HG02852 (cell line): ENCODE measurements at regions not wholly inside any gene's neighbourhood (a gene's known extent, or its start where the extent isn't known, plus 50 kb on each side); places are given as distances from the start of the nearest gene placed in this dataset.

Experiments used
- ATAC-seq: cut with Tn5 transposase; IDR thresholded peaks from one replicate; pipeline ENCODE4 v1.9.1; 2021; ENCODE audit warnings: mild to moderate bottlenecking, moderate library complexity; ENCODE audit not compliant: unreplicated experiment

DNA sequence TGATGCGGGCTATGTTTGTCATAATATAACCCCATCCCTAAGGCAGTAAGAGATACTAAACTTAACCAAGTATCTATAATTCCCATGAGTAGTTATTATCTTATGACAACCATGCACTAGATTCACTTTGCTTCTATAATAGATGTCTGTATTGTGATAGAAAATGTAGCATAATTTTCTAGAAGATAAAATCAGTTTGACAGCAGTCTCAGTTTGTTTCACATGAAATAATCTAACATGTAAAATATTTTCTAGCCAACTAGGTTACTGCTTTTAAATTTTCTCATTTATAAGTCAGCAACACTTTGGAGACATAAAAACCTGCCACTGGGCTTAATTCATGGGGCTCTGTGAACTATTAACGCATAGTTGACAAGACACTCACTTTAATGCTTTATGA is 1410.7 kb upstream of the ATXN8OS start:
- ATAC-seq: no peak

DNA sequence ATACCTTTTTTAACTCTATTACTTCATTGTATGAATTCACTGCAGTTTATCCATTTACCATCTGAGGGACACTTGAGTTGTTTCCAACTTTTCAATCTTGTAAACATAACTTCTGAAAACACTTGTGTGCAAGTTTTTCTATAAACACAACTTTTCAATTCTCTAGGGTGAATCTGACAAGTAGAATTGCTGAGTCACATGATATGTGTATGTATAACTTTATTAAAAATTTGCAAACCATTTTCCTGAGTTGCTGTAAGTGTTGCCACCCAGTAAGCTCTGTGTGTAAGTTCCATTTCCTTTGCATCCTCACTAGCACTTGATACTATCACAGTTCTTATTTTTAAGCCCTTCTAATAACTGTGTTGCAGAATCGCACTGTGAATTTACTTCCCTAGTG is 1415.6 kb upstream of the ATXN8OS start:
- no peak for ATAC-seq

DNA sequence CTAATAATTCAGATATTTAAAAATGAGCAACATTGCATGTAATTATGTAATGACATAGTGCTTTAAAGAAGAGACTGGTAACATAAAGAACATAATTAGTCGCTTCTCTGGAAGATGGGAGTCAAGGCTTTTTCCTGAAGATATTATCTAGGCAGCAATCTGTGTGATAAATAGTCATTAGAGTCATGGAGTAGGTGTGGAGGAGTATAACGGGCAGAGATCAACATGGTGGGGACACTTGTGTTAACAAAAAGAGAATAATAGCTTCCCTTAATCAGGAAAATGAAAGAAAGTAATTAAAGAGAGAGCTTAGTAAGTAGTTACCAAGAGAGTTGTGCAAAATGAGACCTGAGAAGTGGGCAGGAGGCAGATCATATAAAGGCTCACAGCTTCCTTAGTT is 1417.1 kb upstream of the ATXN8OS start:
- ATAC-seq: no peak

DNA sequence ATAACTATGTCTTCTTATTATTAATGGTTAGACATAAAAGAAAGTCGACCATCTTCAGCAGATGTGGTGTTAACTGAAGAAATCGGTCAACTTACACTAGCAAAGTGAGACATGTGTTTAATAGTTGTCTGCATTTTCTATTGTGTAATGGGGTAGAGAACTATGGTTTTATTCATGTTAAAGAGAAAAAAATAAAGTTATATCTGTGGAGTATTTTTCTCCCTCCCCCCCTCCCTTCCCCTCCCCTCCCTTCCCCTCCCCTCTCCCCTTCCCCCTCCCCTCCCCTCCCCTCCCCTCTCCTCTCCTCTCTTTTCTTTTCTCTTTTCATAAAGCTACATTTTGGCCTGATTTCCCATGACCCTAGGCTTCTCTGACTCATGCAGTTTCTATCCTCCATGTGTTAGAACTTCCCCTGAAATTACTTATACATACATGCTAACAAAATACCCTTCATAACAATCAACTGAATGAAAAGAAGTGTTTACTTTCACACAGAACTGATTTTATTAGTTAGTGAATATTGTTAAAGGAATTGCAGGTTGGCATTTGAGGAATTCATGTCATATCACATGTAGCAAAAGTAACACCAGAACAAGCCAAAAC is 1431.0 kb upstream of the ATXN8OS start:
- ATAC-seq: no peak

DNA sequence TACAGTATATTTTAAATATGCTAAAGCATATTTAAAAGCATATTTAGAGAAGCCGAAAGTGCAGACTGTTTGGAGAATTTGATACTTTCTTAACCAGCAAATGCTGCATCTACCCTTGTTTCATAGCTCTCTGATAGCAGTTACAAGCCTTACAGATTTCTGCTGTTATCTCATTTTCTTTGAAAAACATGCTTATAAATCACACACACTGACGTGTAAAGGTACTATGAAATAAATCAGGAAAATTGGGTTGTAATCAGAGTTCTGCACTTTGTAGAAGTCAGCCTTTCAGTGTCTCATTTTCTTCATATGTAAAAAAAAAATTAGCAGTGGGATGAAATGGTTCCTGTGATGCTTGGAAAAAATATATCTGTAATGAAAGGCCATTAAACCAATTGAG is 1432.4 kb upstream of the ATXN8OS start:
- no peak for ATAC-seq

DNA sequence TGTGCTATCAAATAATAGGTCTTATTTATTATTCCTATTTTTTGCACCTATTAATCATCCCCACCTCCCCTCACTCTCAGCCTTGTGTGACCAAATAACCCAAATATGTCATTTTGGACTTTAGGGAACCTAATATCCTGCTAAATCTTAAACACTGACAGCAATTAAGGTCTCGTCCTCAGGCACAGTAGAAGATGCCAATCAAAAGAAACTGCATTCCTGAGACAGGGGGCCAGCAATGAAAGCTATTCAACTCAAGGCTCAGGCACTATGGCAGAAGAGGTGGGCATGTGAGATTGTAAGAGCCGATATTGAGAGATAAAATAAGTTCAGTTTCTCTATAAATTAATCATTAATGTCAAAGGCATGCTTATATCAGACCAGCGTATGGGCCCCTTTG is 1437.7 kb upstream of the PCDH9 start:
- no peak for ATAC-seq

DNA sequence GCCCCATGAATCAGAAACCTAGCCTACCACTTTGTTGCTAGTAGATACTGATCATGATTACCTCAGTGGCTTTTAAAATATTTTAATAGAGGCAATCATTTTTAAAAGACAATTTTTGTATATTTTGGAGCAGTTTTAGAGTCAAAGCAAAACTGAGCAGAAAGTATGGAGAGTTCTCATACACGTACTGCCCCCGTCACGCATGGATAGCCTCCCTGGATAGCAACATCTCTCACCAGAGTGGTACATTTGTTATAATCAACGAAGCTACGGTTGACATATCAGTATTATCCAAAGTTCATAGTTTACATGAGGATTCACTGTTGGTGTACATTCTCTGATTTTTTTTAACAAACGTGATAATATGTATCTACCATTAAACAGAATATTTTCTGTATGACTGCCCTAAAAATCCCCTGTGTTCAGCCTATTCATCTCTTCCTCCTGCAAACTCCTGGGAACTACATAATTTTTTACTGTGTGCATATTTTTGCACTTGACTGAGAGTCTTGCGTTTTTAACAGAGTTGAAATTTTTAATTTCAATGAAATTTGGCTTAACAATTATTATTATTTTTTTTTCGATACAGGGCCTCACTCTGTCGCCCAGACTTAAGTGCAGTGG is 1436.8 kb upstream of the PCDH9 start:
- ATAC-seq: peak; percentile 64

DNA sequence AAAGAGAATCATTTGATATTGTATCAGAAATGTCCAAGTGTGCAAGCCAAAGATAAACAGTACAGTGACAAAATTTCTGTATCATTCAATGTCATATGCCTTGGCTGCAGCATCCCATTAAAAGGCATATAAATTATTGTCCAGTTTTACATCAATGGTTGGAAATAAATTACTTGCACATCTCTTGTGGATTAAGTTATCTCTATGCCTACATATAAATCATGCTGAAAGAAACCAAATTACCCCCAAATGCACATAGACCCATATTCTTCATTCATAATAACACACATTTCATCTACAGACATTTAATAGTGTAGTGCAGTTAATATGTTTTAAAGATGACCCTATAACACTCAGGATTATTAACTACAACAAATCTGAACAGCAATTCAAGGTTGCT is 1415.7 kb upstream of the PCDH9 start:
- ATAC-seq: no peak

DNA sequence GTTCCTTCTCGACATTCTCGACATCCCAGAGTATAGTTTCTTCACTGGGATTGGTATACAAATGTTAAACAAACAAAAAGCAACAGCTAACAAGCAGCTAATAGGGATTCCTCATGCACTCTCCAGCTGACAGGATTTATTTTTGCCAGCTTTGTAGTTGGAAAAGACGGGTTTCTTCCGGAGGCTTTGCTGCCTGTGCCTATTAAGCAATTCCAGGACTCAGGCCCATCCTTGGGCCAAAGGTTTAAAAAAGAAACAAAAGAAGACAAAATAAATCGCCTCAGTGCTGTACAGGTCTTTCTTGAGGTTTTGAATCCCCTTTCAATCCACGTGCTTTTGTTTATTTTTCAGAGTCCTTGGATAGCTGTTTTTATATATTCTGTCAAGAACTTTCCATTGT is 1414.5 kb upstream of the PCDH9 start:
- ATAC-seq: no peak

DNA sequence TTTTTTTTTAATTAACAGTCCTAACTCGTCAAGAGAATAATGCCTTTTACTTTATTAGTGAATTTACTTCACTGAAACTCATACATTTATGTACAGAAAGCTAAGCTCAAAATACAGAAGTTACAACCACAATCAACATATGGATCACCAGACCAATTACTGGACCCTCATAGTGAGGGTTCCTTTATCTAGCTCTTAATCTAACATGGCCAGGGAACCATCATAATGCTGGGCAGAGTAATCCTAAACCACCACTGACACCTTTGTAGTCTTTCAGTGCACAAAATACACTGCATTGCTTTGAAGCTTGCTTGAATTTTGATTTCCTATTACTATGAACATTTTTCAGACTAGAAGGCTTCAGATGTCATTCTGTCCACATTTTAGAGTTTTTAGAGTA is 1406.6 kb upstream of the PCDH9 start:
- ATAC-seq: no peak

DNA sequence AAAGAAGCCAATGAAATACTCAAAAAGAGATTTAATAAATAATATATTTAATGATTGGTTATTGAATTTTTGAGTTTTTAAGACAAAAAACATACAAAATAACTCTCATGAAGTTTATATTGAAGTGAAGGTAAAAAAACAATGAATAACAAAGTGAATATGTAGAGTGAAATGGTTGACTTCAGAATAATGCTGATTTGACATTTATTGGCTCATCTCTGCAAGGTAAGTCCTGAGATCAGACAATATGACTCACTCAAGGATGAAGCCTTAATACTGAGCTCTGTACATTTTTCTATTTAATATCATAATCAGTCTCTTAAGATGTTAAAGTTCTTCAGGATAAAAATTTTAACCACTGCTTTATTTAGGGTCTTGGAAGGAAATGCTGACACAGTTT is 1398.9 kb upstream of the PCDH9 start:
- ATAC-seq: no peak

DNA sequence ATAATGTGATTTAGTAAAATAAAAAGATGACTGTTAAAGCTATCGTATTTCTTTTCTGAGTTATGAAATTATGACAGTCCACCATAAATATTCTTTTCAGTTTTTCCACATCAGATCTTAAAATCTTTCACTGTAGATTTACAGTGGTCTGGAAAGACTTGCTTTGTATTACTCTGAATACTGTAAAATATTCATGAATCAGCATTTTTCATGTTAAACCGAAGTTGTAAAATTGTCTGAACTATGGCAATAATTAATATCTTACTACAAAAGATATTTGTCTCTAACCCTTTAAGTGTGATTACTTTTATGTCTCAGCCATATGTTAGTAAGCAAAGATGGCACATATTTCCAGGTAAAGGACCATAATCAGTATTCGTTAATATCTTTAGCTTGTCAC is 1397.2 kb upstream of the PCDH9 start:
- ATAC-seq: no peak

DNA sequence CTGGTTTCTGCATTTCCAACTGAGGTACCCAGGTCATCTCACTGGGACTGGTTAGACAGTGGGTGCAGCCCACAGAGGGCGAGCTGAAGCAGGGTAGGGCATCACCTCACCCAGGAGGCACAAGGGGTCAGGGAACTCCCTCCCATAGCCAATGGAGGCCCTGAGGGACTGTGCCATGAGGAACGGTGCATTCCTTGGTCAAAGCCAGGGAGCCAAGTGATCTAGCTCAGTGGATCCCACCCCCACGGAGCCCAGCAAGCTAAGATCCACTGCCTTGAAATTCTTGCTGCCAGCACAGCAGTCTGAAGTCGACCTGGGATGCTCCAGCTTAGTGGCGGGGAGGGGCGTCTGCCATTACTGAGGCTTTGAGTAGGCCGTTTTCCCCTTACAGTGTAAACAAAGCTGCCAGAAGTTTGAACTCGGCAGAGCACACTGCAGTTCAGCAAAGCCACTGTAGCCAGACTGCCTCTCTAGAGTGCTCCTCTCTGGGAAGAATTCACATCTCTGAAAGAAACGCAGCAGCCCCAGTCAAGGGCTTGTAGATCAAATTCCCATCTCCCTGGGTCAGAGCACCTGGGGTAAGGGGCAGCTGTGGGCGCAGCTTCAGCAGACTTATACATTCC is 1386.6 kb upstream of the PCDH9 start:
- ATAC-seq: no peak

DNA sequence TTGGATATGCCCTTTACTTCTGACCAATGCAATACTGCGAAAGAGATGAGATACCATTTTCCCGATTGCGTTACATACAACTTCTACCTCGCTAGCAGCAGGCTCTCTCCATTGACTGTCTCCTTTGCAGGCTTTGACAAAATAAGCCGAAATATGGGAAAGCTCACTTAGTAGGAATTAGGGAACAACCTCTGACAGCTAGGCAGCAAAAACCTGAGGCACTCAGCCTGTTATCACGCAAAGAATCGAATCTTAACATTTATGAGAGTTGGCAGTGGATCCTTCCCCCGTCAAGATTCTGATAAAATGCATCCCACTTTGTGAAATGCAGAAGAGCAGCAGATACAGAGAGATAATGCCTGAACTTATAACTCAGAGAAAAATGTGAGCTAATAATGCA is 1379.5 kb upstream of the PCDH9 start:
- no peak for ATAC-seq

DNA sequence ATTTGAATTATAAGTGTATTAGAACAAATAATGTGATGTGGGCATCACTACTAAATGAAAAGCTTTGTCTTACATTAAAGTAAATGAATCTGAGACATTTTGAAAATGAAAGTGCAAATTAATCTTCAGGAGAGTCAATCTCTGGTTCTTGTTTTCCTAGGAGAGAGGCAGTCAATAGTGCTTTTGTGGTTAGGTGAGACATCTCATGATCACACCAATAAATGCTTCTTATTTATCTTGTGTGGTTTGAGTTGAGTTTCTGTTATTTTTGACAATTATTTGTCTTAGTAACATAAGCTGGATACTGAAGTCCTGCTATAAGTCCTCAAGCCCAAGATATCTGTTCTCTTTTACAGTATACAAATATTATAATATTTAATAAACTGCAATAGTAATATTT is 1378.0 kb upstream of the PCDH9 start:
- ATAC-seq: no peak

DNA sequence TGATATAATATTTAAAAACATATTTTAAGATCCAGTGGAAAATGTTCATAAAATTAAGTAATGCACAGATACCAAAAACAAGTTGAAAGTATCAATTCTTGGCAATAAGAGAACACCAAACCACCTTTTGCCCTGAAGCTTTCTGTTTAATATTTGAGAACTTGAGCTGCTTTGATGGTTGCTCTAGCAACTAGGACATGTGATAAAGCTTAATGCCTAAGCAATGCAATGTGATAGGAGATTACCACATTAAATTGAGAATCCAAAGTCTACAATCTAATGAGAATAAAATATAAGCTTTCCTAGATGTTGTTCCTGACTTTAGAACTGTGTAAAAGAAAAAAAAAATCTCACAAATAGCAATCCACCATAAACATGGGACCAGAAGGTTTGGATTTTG is 1367.5 kb upstream of the PCDH9 start:
- no peak for ATAC-seq

DNA sequence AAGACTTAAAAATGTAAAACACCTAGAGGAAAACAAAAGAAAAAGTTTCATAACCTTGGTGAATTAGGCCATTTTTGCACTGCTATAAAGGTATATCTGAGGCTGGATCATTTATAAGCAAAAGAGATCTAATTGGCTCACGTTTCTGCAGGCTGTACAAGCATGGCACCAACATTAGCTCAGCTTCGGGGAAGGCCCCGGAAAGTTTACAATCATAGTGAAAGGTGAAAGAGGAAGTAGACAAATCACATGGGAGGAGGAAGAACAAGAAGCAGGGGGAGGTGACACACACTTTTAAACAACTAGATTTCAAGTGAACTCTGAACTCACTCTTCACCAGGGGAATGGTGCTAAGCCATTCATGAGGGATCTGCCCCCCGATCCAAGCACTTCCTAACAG is 1358.5 kb upstream of the PCDH9 start:
- ATAC-seq: peak; percentile 100

DNA sequence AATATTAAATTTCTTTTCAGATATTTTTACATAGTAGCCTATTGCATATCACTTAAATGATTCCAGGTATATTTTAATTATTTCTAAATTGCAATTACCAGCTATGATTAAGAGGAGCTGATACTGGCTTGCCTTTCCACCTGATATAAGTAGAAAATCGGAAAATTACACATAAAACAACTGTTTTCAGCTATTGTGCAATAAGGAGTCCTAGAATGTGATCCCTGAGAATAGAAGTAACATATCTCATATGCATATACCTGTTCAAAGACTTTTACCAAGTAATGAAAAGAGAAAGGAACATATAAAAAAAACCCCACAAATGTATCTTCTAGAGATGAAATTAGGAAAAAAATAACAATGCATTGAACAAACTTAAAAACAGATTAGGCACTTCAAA is 1354.6 kb upstream of the PCDH9 start:
- ATAC-seq: no peak

DNA sequence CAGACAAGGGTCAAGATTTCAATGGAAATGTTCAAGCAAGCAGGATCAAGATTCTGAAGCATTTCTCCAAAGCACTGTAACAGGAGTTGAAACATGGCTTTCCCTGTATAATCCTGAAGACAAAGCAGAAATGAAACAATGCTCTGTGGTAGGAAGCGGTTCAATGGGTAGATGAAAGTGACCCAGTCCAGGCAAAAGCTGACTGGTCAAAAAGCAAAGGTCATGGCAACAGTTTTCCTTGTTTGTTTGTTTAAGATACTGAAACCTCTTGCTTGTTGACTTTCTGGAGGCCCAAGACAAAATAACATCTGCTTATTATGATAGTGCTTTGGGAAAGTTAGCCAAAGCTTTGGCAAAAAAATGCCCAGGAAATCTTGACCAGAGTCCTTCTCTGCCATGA is 1343.9 kb upstream of the PCDH9 start:
- ATAC-seq: no peak

DNA sequence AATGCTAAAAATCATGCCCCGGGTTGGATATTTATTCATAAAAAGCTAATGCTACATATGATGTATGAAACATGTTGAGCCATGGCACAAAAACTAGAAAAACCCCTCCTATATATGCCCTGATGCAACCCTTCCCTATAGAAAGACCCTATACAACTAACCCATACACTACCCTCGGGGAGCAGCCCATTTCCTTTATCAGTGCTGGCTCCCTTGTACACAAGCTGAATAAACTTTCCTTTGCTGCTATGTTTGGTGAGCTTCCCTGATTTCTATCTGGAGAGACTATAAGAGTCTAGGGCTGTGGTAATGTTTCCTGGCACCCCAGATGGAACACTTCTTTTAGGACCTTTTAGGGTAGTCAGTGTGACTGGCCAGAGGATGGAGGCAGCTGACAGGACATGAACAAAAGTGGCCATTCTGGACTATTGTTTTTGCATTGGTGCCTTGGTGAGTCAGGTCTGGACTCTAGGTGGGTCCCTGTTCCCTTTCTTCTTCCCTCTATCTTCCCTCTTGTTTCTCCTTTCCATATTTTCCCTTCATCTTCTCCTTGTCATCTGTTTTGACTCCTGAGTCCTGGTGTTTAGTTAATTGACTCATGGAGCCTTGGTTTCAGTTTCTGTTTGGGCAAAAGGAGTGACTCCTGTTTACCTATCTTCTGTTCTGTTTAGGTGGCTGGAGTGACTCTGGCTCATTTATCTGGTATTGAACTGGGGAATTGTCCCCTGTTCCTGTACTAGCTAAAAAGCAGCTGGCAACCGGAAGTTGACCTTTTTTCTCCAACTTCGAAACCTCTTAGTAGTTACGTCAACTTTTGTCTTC is 1321.8 kb upstream of the PCDH9 start:
- no peak for ATAC-seq

DNA sequence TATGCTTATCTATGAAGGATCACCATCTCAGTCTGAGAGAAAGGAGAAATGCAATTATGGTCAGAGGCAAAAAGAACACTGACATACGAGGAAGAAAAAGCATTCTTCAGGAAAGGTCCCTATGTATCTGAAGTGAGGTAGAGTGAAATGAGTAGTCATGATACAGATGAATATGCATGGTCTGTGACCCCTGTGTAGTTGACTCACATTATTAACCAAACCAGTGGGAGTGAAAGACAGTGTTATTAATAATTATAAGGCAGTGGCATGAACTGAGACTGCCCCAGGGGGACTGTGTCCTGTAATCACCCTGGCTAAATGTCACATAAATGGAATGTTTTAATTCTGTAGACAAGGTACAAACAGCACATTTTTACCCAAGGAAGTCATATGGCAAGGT is 1320.2 kb upstream of the PCDH9 start:
- no peak for ATAC-seq

DNA sequence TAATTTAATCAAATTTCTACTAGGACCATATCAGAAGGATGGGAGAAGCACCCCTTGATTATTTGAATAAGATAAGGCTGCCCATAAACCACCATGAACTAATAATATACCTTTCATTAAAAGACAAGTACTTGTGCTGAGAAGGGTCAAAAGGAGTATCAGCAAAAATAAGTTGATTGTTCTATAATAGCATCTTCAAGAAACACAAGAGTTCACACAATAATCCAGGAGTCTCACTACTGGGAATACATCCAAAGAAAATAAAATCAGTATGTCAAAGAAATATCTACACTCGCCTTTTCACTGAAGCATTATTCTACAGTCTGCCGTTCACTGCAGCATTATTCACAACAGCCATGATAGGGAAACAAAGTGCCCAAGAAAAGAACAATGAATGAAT is 1310.1 kb upstream of the PCDH9 start:
- no peak for ATAC-seq
